A673 (cell line): ENCODE measurements at regions not wholly inside any gene's neighbourhood (a gene's known extent, or its start where the extent isn't known, plus 50 kb on each side); places are given as distances from the start of the nearest gene placed in this dataset.
"Not testable (repeated sequence)": the region's sequence is repeated elsewhere in the genome, so short reads cannot be mapped to it uniquely, and the experiment has no call there.

Experiments
- BruUV-seq: library from RNA; stranded (reverse); fragments of 400-500 nt; replicated peaks from 2 replicates; lab custom pipeline; 2021; lab: Mats Ljungman, UMichigan
- CTCF ChIA-PET: fragments of 300-600 bp; sonication (Branson Sonifier 250); formaldehyde crosslinking; loops from one replicate; lab custom pipeline; 2022; ENCODE audit warnings: antibody characterized with exemption; lab: Charles Lee
- POLR2A ChIA-PET: fragments of 300-600 bp; sonication (Branson Sonifier 250); formaldehyde crosslinking; loops from one replicate; lab custom pipeline; 2022; ENCODE audit warnings: antibody characterized with exemption; ENCODE audit not compliant: low non-redundant PET; lab: Charles Lee
- DNase-seq: peaks from one replicate; pipeline ENCODE4 v3.0.0-alpha.2; 2015; ENCODE audit warnings: low spot score
- H3K27ac ChIP-seq: fragments of 200-600 bp; sonication (generic); 2 replicates; pipeline ENCODE4 v1.5.1; 2016; ENCODE audit warnings: mixed run types, low read depth, mild to moderate bottlenecking, mixed read lengths, antibody characterized with exemption, low read length; ENCODE audit not compliant: poor library complexity, severe bottlenecking
- H3K27me3 ChIP-seq: fragments of 200-600 bp; sonication (generic); replicated peaks from 2 replicates; pipeline ENCODE4 v1.6.1; 2017; ENCODE audit warnings: mixed run types, low read depth, mild to moderate bottlenecking, mixed read lengths, antibody characterized with exemption, low read length; ENCODE audit not compliant: insufficient read depth, poor library complexity
- H3K36me3 ChIP-seq: fragments of 200-600 bp; sonication (generic); 2 replicates; pipeline ENCODE4 v1.6.1; 2016; ENCODE audit warnings: mixed run types, mild to moderate bottlenecking, mixed read lengths, antibody characterized with exemption, low read length; ENCODE audit not compliant: insufficient read depth, poor library complexity, severe bottlenecking
- H3K4me1 ChIP-seq: fragments of 200-600 bp; sonication (generic); 2 replicates; pipeline ENCODE4 v1.6.1; 2017; ENCODE audit warnings: mixed run types, mild to moderate bottlenecking, mixed read lengths, antibody characterized with exemption, low read length; ENCODE audit not compliant: insufficient read depth, poor library complexity, severe bottlenecking
- H3K4me3 ChIP-seq: fragments of 200-600 bp; sonication (generic); 2 replicates; pipeline ENCODE4 v1.5.1; 2016; ENCODE audit warnings: low read depth, mixed run types, mild to moderate bottlenecking, mixed read lengths, low read length; ENCODE audit not compliant: poor library complexity, severe bottlenecking
- H3K9me3 ChIP-seq: fragments of 200-600 bp; sonication (generic); 2 replicates; pipeline ENCODE4 v1.6.1; 2016; ENCODE audit warnings: mixed run types, low read depth, mild to moderate bottlenecking, mixed read lengths, antibody characterized with exemption, low read length; ENCODE audit not compliant: poor library complexity, severe bottlenecking
- CTCF ChIP-seq: fragments of 300-800, 200-600 bp; sonication (generic); conservative IDR thresholded peaks from 2 replicates; pipeline ENCODE4 v1.5.1; 2017; ENCODE audit warnings: low read depth, mild to moderate bottlenecking, antibody characterized with exemption, low read length, moderate library complexity, mixed read lengths
- EZH2 ChIP-seq: fragments of 200-600 bp; sonication (generic); IDR thresholded peaks from 2 replicates; pipeline ENCODE4 v1.6.1; 2017; ENCODE audit warnings: borderline replicate concordance, low read depth, mild to moderate bottlenecking, mixed read lengths, antibody characterized with exemption, low read length; ENCODE audit not compliant: poor library complexity, severe bottlenecking
- intact Hi-C: fragments of 100-400 bp; cut with micrococcal nuclease; formaldehyde crosslinking; loops from one replicate; pipeline ENCODE4 v1.10.0; 2022; ENCODE audit not compliant: unreplicated experiment

DNA sequence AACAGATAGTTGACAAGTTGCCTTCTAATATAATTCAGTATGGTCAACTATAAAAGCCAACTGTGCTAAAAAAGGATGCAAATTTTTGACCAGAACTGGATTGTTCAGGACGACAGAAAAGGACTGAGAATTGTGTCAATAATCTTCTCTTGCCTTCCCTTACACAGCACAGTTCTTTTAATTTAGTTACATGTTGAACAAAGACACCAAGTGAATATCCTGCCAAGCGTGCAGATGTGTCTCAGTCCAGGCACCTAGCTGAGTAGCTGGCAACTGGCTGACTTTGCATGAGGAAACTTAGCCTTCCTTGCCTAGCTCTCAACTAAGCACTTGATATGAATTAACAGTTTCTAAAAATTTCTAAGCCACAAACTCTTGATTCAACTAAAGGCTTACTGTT, 801.4 kb downstream of the BCL11A start:
- ChIA-PET POLR2A (no interaction called here), CTCF (no interaction called here)
- TF ChIP-seq CTCF: no peak
- no peak for TF ChIP-seq EZH2
- intact Hi-C loops: no loop called here
- Histone ChIP-seq H3K4me1 (no peaks in the 10 kb centered on the region), H3K4me3 (no peak overlapping the region), H3K36me3 (no peaks in the 10 kb centered on the region), H3K9me3 (no peaks in the 10 kb centered on the region), H3K27me3 (peaks cover 15% of the 10 kb centered on the region), H3K27ac (no peak overlapping the region)
- BruUV-seq: no TSS peak
- DNase-seq: no peak

DNA sequence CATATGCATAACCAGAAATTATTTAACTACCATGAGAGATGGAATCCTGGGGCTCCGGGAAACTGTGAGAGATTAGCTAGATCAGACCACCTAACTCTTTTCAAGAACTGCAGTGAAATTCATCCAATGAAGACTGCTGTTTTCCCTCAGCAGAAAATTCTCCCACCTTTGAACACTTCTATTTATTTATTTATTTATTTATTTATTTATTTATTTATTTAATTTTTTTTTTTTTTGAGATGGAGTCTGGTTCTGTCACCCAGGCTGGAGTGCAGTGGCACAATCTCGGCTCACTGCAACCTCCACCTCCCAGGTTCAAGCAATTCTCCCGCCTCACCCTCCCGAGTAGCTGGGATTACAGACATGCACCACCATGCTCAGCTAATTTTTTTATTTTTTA, 802.2 kb downstream of the BCL11A start:
- DNase-seq, CTCF ChIA-PET, H3K27ac ChIP-seq, POLR2A ChIA-PET, intact Hi-C loops, H3K36me3 ChIP-seq, BruUV-seq, H3K9me3 ChIP-seq, H3K4me1 ChIP-seq, H3K4me3 ChIP-seq: not testable (repeated sequence)
- H3K27me3 ChIP-seq: peaks cover 24% of the 10 kb centered on the region

GRCh38 chr2:59746291-59746690, 807.2 kb downstream of the BCL11A start:
- POLR2A ChIA-PET: no interaction called here
- no peak overlapping the region for H3K4me3 ChIP-seq
- BruUV-seq: no TSS peak
- H3K4me1 ChIP-seq: no peaks in the 10 kb centered on the region
- H3K36me3 ChIP-seq: no peaks in the 10 kb centered on the region
- intact Hi-C loops: no loop called here
- peaks cover 29% of the 10 kb centered on the region for H3K27me3 ChIP-seq
- no peak overlapping the region for H3K27ac ChIP-seq
- CTCF ChIA-PET: no interaction called here
- TF ChIP-seq EZH2: no peak
- no peaks in the 10 kb centered on the region for H3K9me3 ChIP-seq
- no peak for DNase-seq

DNA sequence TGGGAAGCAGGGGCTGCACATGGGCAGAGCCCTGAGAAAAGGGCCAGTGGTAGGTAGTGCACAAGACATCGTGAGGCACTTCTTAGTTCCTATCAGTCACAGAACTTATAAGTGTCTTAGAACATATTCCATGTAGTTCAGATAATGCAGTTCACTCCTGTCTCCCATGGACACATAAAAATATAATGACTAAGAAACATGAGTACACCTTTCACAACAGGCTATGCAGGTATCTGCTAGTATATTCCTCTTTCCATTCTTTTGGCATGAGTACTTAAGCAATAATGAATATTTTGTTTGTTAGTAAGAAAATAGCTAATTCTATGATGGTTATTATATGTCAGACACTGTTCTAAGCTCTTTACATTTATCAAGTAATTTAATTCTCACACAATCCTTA, 808.4 kb downstream of the BCL11A start:
- DNase-seq: no peak
- BruUV-seq: no TSS peak

More for the DNA sequence above, 808.4 kb downstream of the BCL11A start:
- peaks cover 29% of the 10 kb centered on the region for H3K27me3 ChIP-seq
- intact Hi-C loops: no loop called here
- no peak overlapping the region for H3K4me3 ChIP-seq
- H3K4me1 ChIP-seq: no peaks in the 10 kb centered on the region
- CTCF ChIA-PET: no interaction called here
- TF ChIP-seq EZH2 (no peak), CTCF (no peak)
- no peaks in the 10 kb centered on the region for H3K9me3 ChIP-seq
- no peak overlapping the region for H3K27ac ChIP-seq
- no peaks in the 10 kb centered on the region for H3K36me3 ChIP-seq
- POLR2A ChIA-PET: no interaction called here
